ENCODE measurements at regions not wholly inside any gene's neighbourhood (a gene's known extent, or its start where the extent isn't known, plus 50 kb on each side); places are given as distances from the start of the nearest gene placed in this dataset.
A peak's percentile ranks its signal among the peaks of the same experiment; 100 is the strongest.

- Histone ChIP-seq H3F3A (ENCODE audit: low read length, unreplicated experiment) (no peaks in the 10 kb centered on the region), H3K4me2 (ENCODE audit: low read length) (no peak overlapping the region), H3K27ac (ENCODE audit: low read length) (no peak overlapping the region), H3K9me3 (ENCODE audit: low read length) (no peaks in the 10 kb centered on the region), H4K20me1 (ENCODE audit: low read length) (no peaks in the 10 kb centered on the region), H3K36me3 (ENCODE audit: low read depth, low read length) (no peaks in the 10 kb centered on the region), H3K9me2 (replicated peaks; ENCODE audit: low read length) (0 out of 2 replicates have a peak, but pooled peaks cover 4% of the 10 kb centered on the region), H3K4me3 (ENCODE audit: low read length) (no peak overlapping the region), H3K79me2 (ENCODE audit: low read length) (no peaks in the 10 kb centered on the region), H3K27me3 (ENCODE audit: low read length) (no peaks in the 10 kb centered on the region), H2AFZ (ENCODE audit: low read length) (no peak overlapping the region), H3K4me1 (ENCODE audit: insufficient read depth, low read length) (no peaks in the 10 kb centered on the region), H3K9ac (ENCODE audit: low read length) (no peak overlapping the region)
- BruUV-seq (replicated peaks) = no TSS peak
- ChIA-PET POLR2A (ENCODE audit: unreplicated experiment) (no interaction called here), CTCF (no interaction called here)
- peak; percentile 46 for DNase-seq
- TF ChIP-seq EZH2 (IDR thresholded peaks at IDR 0.05; ENCODE audit: low read length, unreplicated experiment) (no peak), CTCF (conservative IDR thresholded peaks at IDR 0.05; ENCODE audit: low read depth, low read length) (no peak), EZH2phosphoT487 (IDR thresholded peaks at IDR 0.05; ENCODE audit: borderline replicate concordance, low read length) (no peak)
- no peak for ATAC-seq
- intact Hi-C loops (cut with micrococcal nuclease) = loop anchor here (5.0 kb wide), 1 partner anchor 327 kb away; no protein-coding TSS in a partner anchor
Observed at GRCh38 chr10:62589689-62590088, 214.8 kb upstream of the ADO start.

- H3K27ac ChIP-seq (ENCODE audit: low read length) = no peak overlapping the region
- ChIA-PET CTCF (interaction anchor here (0.5 kb wide), 1 partner anchor 227 kb away, joined by 5 read pairs; no protein-coding TSS in a partner anchor), POLR2A (ENCODE audit: unreplicated experiment) (no interaction called here)
- ATAC-seq = no peak
- DNase-seq = no peak
- H4K20me1 ChIP-seq (ENCODE audit: low read length) = no peaks in the 10 kb centered on the region
- no peaks in the 10 kb centered on the region for H3K27me3 ChIP-seq (ENCODE audit: low read length)
- H3K9ac ChIP-seq (ENCODE audit: low read length) = no peak overlapping the region
- no peak overlapping the region for H3K4me2 ChIP-seq (ENCODE audit: low read length)
- no peak overlapping the region for H2AFZ ChIP-seq (ENCODE audit: low read length)
- H3K36me3 ChIP-seq (ENCODE audit: low read depth, low read length) = no peaks in the 10 kb centered on the region
- TF ChIP-seq CTCF (conservative IDR thresholded peaks at IDR 0.05; ENCODE audit: low read depth, low read length) = no peak
- TF ChIP-seq EZH2phosphoT487 (IDR thresholded peaks at IDR 0.05; ENCODE audit: borderline replicate concordance, low read length) = no peak
- TF ChIP-seq EZH2 (IDR thresholded peaks at IDR 0.05; ENCODE audit: low read length, unreplicated experiment) = no peak
- no peaks in the 10 kb centered on the region for H3K9me2 ChIP-seq (replicated peaks; ENCODE audit: low read length)
- no peaks in the 10 kb centered on the region for H3K79me2 ChIP-seq (ENCODE audit: low read length)
- intact Hi-C loops (cut with micrococcal nuclease) = loop anchor here (5.0 kb wide), 1 partner anchor 328 kb away; no protein-coding TSS in a partner anchor
- H3K4me3 ChIP-seq (ENCODE audit: low read length) = no peak overlapping the region
- no peaks in the 10 kb centered on the region for H3K4me1 ChIP-seq (ENCODE audit: insufficient read depth, low read length)
- no peaks in the 10 kb centered on the region for H3K9me3 ChIP-seq (ENCODE audit: low read length)
- BruUV-seq (replicated peaks) = no TSS peak
- no peaks in the 10 kb centered on the region for H3F3A ChIP-seq (ENCODE audit: low read length, unreplicated experiment)
Observed at GRCh38 chr10:62590306-62590705, 214.2 kb upstream of the ADO start.

GRCh38 chr10:62594093-62594520 is 210.4 kb upstream of the ADO start:
- Histone ChIP-seq H2AFZ (ENCODE audit: low read length) (no peak overlapping the region), H3K9me2 (replicated peaks; ENCODE audit: low read length) (no peaks in the 10 kb centered on the region), H3K79me2 (ENCODE audit: low read length) (no peaks in the 10 kb centered on the region), H3K9me3 (ENCODE audit: low read length) (no peaks in the 10 kb centered on the region), H3K4me2 (ENCODE audit: low read length) (no peak overlapping the region), H3K27me3 (ENCODE audit: low read length) (no peaks in the 10 kb centered on the region), H3K4me3 (ENCODE audit: low read length) (no peak overlapping the region), H3K36me3 (ENCODE audit: low read depth, low read length) (no peaks in the 10 kb centered on the region), H3K27ac (ENCODE audit: low read length) (no peak overlapping the region), H3K4me1 (ENCODE audit: insufficient read depth, low read length) (peaks cover 11% of the 10 kb centered on the region), H4K20me1 (ENCODE audit: low read length) (no peaks in the 10 kb centered on the region), H3F3A (ENCODE audit: low read length, unreplicated experiment) (no peaks in the 10 kb centered on the region), H3K9ac (ENCODE audit: low read length) (no peak overlapping the region)
- DNase-seq (peak; percentile 98), ATAC-seq (peak; percentile 86)
- TF ChIP-seq EZH2phosphoT487 (IDR thresholded peaks at IDR 0.05; ENCODE audit: borderline replicate concordance, low read length) (no peak), EZH2 (IDR thresholded peaks at IDR 0.05; ENCODE audit: low read length, unreplicated experiment) (no peak), CTCF (conservative IDR thresholded peaks at IDR 0.05; ENCODE audit: low read depth, low read length) (peak; percentile 100)
- no TSS peak for BruUV-seq (replicated peaks)
- CTCF ChIA-PET = interaction anchor here (0.7 to 1.8 kb wide), 8 partner anchors 102 to 564 kb away, joined by 3 to 19 read pairs (median 4); no protein-coding TSS in a partner anchor
- POLR2A ChIA-PET (ENCODE audit: unreplicated experiment) = no interaction called here
- intact Hi-C loops (cut with micrococcal nuclease) = loop anchor here (1.0 to 5.0 kb wide), 7 partner anchors 102 to 564 kb away; no protein-coding TSS in a partner anchor
